ENCODE measurements at regions not wholly inside any gene's neighbourhood (a gene's known extent, or its start where the extent isn't known, plus 50 kb on each side); places are given as distances from the start of the nearest gene placed in this dataset.
"Not testable (repeated sequence)": the region's sequence is repeated elsewhere in the genome, so short reads cannot be mapped to it uniquely, and the experiment has no call there.

- no peaks in the 10 kb centered on the region for H3K27me3 ChIP-seq
- no peak overlapping the region for H3K4me3 ChIP-seq
- H3K9me3 ChIP-seq (replicated peaks) = no peaks in the 10 kb centered on the region
- DNase-seq = no peak
- H3K27ac ChIP-seq = no peak overlapping the region
- H3K36me3 ChIP-seq = no peaks in the 10 kb centered on the region
- no peaks in the 10 kb centered on the region for H3K4me1 ChIP-seq
These were observed 255.3 kb upstream of the GJE1 start for GRCh38 chr6:141877275-141877983.

- no peak overlapping the region for H3K27ac ChIP-seq
- no peak for DNase-seq
- H3K4me3 ChIP-seq = no peak overlapping the region
- H3K36me3 ChIP-seq = no peaks in the 10 kb centered on the region
- no peaks in the 10 kb centered on the region for H3K4me1 ChIP-seq
- no peaks in the 10 kb centered on the region for H3K9me3 ChIP-seq (replicated peaks)
- no peaks in the 10 kb centered on the region for H3K27me3 ChIP-seq
These were observed 257.7 kb upstream of the GJE1 start for GRCh38 chr6:141874930-141875602.

- DNase-seq = not testable (repeated sequence)
These were observed 263.2 kb upstream of the GJE1 start for GRCh38 chr6:141869509-141869908.

GRCh38 chr6:141867767-141868166 lies 265.0 kb upstream of the GJE1 start:
- no peak overlapping the region for H3K27ac ChIP-seq
- H3K4me1 ChIP-seq = no peaks in the 10 kb centered on the region
- DNase-seq = no peak
- no peaks in the 10 kb centered on the region for H3K9me3 ChIP-seq (replicated peaks)
- no peaks in the 10 kb centered on the region for H3K36me3 ChIP-seq
- H3K27me3 ChIP-seq = no peaks in the 10 kb centered on the region
- no peak overlapping the region for H3K4me3 ChIP-seq

More at GRCh38 chr6:141869509-141869908, 263.2 kb upstream of the GJE1 start:
- not testable (repeated sequence) for H3K27ac ChIP-seq; H3K4me3 ChIP-seq; H3K36me3 ChIP-seq; H3K9me3 ChIP-seq (replicated peaks); H3K4me1 ChIP-seq; H3K27me3 ChIP-seq

GRCh38 chr6:141866731-141867497 lies 265.8 kb upstream of the GJE1 start:
- DNase-seq = no peak

GRCh38 chr6:141851063-141851462 lies 281.7 kb upstream of the GJE1 start:
- Histone ChIP-seq H3K27me3 (no peaks in the 10 kb centered on the region), H3K4me1 (no peaks in the 10 kb centered on the region), H3K27ac (no peak overlapping the region), H3K4me3 (no peak overlapping the region), H3K36me3 (no peaks in the 10 kb centered on the region), H3K9me3 (replicated peaks) (no peaks in the 10 kb centered on the region)
- no peak for DNase-seq

More at GRCh38 chr6:141866731-141867497, 265.8 kb upstream of the GJE1 start:
- no peaks in the 10 kb centered on the region for H3K9me3 ChIP-seq (replicated peaks)
- no peak overlapping the region for H3K27ac ChIP-seq
- H3K27me3 ChIP-seq = no peaks in the 10 kb centered on the region
- no peaks in the 10 kb centered on the region for H3K4me1 ChIP-seq
- H3K4me3 ChIP-seq = no peak overlapping the region
- H3K36me3 ChIP-seq = no peaks in the 10 kb centered on the region

GRCh38 chr6:141848029-141848890 lies 284.5 kb upstream of the GJE1 start:
- Histone ChIP-seq H3K36me3 (no peaks in the 10 kb centered on the region), H3K27me3 (no peaks in the 10 kb centered on the region), H3K4me3 (no peak overlapping the region), H3K4me1 (no peaks in the 10 kb centered on the region), H3K27ac (no peak overlapping the region), H3K9me3 (replicated peaks) (no peaks in the 10 kb centered on the region)
- DNase-seq = no peak

GRCh38 chr6:141846639-141847038 lies 286.1 kb upstream of the GJE1 start:
- Histone ChIP-seq H3K36me3 (no peaks in the 10 kb centered on the region), H3K4me1 (no peaks in the 10 kb centered on the region), H3K27me3 (no peaks in the 10 kb centered on the region), H3K4me3 (no peak overlapping the region), H3K9me3 (replicated peaks) (no peaks in the 10 kb centered on the region), H3K27ac (no peak overlapping the region)
- DNase-seq = no peak

GRCh38 chr6:141843178-141843834 lies 289.4 kb upstream of the GJE1 start:
- no peak for DNase-seq
- no peak overlapping the region for H3K27ac ChIP-seq
- H3K27me3 ChIP-seq = no peaks in the 10 kb centered on the region
- H3K4me3 ChIP-seq = no peak overlapping the region
- no peaks in the 10 kb centered on the region for H3K36me3 ChIP-seq
- no peaks in the 10 kb centered on the region for H3K4me1 ChIP-seq
- no peaks in the 10 kb centered on the region for H3K9me3 ChIP-seq (replicated peaks)

- no peak overlapping the region for H3K27ac ChIP-seq
- H3K4me1 ChIP-seq = no peaks in the 10 kb centered on the region
- H3K36me3 ChIP-seq = no peaks in the 10 kb centered on the region
- no peaks in the 10 kb centered on the region for H3K9me3 ChIP-seq (replicated peaks)
- no peak overlapping the region for H3K4me3 ChIP-seq
- no peaks in the 10 kb centered on the region for H3K27me3 ChIP-seq
- peak in 1 of 2 experiments; percentile 9 for DNase-seq
These were observed 299.6 kb upstream of the GJE1 start for GRCh38 chr6:141833001-141833655.

- Histone ChIP-seq H3K4me1 (no peaks in the 10 kb centered on the region), H3K27ac (no peak overlapping the region), H3K27me3 (no peaks in the 10 kb centered on the region), H3K4me3 (no peak overlapping the region), H3K36me3 (no peaks in the 10 kb centered on the region), H3K9me3 (replicated peaks) (no peaks in the 10 kb centered on the region)
- no peak for DNase-seq
These were observed 302.2 kb upstream of the GJE1 start for GRCh38 chr6:141830530-141830929.

GRCh38 chr6:141829566-141830360 lies 303.0 kb upstream of the GJE1 start:
- no peak overlapping the region for H3K27ac ChIP-seq
- H3K9me3 ChIP-seq (replicated peaks) = no peaks in the 10 kb centered on the region
- DNase-seq = no peak
- H3K36me3 ChIP-seq = no peaks in the 10 kb centered on the region
- no peaks in the 10 kb centered on the region for H3K27me3 ChIP-seq
- H3K4me3 ChIP-seq = no peak overlapping the region
- H3K4me1 ChIP-seq = no peaks in the 10 kb centered on the region

- DNase-seq = no peak
- Histone ChIP-seq H3K4me3 (no peak overlapping the region), H3K27ac (no peak overlapping the region), H3K27me3 (no peaks in the 10 kb centered on the region), H3K36me3 (no peaks in the 10 kb centered on the region), H3K9me3 (replicated peaks) (no peaks in the 10 kb centered on the region), H3K4me1 (no peaks in the 10 kb centered on the region)
These were observed 308.4 kb upstream of the GJE1 start for GRCh38 chr6:141824350-141824749.

Measured in SJCRH30 (cell line).